GM18498 (cell line): ENCODE measurements at regions not wholly inside any gene's neighbourhood (a gene's known extent, or its start where the extent isn't known, plus 50 kb on each side); places are given as distances from the start of the nearest gene placed in this dataset.
A peak's percentile ranks its signal among the peaks of the same experiment; 100 is the strongest.

Experiments
- ATAC-seq: cut with Tn5 transposase; IDR thresholded peaks from one replicate; pipeline ENCODE4 v1.9.1; 2021; ENCODE audit warnings: mild to moderate bottlenecking, moderate library complexity; ENCODE audit not compliant: unreplicated experiment

DNA sequence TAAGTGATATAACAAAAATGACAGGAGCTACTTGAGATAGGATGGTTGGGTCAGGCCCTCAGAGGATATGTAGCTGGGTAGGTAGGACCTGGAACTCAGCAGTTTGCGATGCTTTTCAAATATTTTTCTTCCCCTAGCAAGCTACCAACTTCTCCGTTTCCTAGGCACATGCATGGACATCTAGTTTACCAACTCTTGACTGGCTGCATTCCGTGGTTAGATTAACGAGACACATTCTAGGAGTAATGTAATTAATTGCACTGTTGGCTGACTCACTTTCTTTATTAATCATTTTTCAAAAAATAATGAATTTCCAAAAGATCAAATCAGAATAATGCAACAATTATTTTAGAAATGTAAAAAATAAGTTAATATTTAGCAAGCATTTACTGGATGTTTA is 95.9 kb downstream of the MACIR start:
- ATAC-seq, result no peak

DNA sequence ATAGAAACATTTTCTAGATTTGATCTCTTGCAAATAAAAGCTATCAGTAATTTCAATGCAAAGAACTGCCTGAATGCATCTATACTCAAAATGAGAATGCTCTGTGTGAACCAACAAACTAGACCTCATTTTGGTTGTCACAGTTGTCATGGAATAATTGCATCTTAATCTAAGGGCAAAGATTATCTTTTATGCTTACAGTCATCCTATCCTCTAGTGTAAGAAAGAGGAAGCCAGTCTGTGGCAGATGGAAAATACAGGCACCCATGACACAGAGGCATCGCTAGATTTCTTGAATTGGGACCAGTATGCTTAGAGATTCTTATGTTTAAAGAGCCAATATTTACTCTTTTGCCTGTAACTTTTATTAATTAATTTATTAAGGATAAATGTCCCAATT is 95.0 kb downstream of the MACIR start:
- ATAC-seq, result no peak

DNA sequence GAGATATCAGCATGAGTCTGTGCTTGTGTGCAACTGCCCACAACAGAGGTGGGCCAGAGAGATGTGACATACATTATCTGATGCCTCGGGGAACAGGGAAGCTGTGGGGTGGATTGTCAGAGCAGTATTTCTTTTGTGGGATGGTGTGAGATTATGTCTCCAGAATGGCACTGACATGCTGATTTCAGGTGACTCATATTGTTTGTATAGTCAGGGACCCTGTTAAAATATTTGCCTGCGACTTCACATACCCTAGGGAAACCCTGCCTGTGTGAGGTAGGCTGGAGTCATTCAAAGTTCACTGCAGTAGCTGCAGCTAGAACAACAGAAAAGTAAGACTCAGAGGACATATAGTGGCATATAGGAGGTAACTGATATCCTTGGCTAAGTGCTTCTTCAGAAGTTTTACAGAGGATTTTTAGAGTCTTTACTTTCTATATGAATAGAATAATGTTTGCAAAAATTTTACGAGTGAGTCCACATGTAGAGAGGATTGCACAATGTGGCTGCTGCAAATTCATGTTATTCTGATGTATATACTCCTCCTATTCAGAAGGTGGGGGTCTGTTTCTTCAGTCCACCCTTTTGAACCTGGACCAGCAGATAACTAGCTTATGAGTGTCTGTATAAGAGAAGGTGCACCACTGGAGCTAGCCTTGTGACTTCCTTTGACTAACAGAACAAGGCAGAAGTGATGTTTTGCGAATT is 89.3 kb downstream of the MACIR start:
- ATAC-seq, result no peak

DNA sequence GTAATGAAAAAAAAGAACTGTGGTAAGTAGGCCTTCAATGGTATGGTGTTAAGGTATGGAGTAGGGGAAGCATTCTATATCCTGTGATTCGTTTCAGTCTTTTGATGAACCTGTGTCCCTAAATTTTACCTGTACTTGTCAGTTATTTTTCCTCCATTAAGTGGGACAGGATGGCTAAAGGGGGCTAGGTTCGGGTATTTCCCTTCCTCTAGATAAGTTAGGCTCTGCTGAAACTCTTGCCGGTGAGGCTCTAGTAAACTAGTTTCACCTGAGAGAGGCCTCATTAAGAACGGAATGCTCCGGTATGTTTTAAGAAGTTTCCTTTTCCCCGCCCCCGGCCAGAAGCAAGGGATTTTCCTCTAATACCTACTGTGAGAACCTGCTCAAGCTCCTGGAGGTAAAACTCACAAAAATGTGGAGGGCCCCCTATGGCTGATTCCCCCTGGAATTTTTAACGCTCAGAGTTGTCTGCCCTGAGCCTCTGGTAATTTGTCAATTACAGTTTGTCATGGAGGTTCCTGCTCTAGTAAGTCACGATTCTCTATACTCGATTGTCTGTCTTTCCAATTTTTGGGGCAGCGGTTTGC is 87.7 kb downstream of the MACIR start:
- ATAC-seq, result no peak

DNA sequence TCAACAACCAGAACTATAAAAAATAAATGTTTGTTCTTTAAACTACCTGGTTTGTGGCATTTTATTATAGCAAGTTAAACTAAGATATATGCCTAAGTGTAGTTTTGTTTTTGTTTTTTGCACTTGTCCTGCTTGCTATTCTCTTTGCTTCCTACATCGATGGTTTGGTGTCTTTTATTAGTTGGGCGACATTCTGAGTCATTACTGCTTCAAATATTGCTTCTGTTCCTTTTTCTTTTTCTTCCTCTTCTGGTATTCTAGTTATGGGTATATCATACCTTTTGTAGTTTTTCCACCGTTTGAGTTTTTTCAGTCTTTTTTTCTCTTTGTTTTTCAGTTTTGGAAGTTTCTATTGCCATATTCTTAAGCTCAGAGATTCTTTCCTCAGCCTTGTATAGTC is 86.9 kb downstream of the MACIR start:
- no peak for ATAC-seq

DNA sequence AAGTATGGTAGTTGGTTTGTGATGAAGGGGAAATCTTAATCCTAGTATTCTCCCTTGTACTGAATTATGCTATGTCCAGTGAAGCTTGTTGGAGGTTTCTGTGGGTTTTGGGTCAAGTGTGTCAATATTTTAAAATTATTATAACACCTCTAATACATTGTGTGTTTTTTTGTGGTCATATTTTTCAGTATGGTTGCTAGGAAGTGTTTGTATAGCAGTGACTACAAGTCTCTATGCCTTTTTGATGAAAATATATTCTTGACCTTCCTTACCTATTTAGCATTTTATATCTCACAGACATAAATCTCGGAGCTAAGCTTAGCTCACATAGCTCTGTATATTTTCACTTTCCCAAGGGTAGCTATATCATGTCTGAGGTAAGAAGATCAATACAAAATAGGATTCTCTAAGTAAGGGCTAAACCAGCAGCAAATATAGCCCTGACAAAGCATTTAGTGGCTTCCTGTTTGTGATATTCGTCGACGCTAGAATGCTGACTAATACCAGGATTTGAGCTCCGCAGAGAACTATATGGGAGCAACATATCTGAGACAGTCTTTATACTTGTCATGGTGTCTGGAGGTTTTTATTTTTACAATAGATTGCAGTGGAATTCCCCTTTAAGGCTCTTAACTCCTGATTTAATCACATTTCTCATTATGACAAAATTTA is 82.3 kb downstream of the MACIR start:
- ATAC-seq, result peak; percentile 98

DNA sequence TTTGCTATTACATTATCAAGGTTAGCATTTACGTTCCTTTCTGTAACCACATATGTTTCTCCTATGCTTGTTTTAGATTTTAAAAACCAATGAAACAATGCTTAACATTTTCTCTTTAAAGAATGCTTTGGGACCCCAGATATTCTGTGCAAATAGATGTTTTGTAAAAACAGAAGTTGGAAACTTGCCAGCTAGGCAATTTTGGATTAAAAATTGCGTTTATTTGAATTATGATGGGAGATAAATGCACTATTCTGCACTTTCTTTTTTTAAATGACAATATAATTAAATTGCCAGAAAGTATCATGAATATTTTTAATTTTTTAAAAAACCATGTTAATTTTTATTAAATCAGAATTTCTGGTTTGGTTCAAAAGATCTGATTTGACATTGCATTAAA is 81.6 kb downstream of the MACIR start:
- ATAC-seq, result no peak

DNA sequence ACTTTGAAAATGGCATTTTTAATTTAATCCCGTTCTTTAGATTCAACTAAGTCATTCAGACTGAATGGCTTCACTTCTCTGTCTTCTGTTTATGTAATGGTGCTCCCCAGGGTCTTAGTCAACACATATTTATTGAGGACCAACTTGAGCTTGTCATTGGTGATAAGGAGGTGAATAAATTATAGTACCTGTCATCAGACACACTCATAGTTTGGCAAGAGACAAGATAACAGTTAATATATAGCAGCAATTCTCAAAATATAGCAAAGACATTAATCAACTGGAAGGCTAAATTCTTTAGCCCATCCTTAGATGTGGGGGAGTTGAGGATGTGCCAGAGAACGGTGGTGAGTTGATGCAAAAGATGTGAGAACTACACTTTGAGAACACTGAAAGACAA is 78.4 kb downstream of the MACIR start:
- ATAC-seq, result no peak

DNA sequence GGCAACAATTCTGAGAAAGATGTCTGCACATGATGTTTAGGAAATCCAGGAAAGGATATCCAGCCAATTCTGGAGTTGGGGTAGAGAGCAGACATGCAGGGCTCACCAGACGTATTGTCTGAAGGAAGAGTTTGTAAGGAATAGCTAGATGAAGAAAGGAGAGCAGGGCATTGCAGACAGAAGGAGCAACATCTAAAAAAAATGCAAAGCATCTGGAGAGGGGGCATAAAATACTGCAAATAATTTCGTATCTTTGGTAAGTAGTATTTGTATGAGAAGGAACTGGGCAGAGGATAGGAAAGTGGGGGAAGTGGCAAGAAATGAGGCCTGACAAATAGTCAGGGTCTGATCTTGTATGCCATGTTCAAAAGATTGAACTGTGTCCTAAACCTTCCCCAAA is 74.8 kb downstream of the MACIR start:
- ATAC-seq, result no peak

DNA sequence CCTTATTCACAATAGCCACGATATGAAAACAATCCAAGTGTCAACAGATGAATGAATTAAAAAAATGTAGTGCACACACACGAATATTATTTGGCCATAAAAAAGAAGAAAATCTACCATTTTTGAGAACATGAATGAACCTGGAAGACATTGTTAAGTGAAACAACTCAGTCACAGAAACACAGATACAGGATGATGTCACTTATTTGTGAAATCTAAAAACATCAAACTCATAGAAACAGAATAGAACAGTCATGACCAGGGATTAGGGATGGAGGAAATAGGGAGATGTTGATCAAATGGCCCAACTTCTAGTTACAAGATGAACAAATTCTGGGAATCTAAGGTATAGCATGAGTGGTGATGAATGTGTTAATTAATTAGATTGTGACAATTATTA is 72.3 kb downstream of the MACIR start:
- ATAC-seq, result no peak
